ENCODE measurements at regions not wholly inside any gene's neighbourhood (a gene's known extent, or its start where the extent isn't known, plus 50 kb on each side); places are given as distances from the start of the nearest gene placed in this dataset.

GRCh38 chr17:70968302-70968701 is 799.0 kb downstream of the KCNJ2 start:
- TF ChIP-seq CTCF (conservative IDR thresholded peaks at IDR 0.05; ENCODE audit: low read depth, low read length), result no peak
- no peak for TF ChIP-seq EZH2 (IDR thresholded peaks at IDR 0.05; ENCODE audit: borderline replicate concordance, low read depth, low read length, poor library complexity, severe bottlenecking)
